ENCODE measurements at regions not wholly inside any gene's neighbourhood (a gene's known extent, or its start where the extent isn't known, plus 50 kb on each side); places are given as distances from the start of the nearest gene placed in this dataset.
A peak's percentile ranks its signal among the peaks of the same experiment; 100 is the strongest.
"Not testable (repeated sequence)": the region's sequence is repeated elsewhere in the genome, so short reads cannot be mapped to it uniquely, and the experiment has no call there.

GRCh38 chr6:167687116-167687725, 139.5 kb upstream of the AFDN start:
- Mint-ChIP-seq H3K36me3 (ENCODE audit: low read depth) (no peaks in the 10 kb centered on the region), H3K27me3 (peaks cover 77% of the 10 kb centered on the region), H3K27ac (no peak overlapping the region), H3K4me3 (no peak overlapping the region), H3K4me1 (ENCODE audit: low read depth) (peaks cover 2% of the 10 kb centered on the region), H3K9me3 (no peaks in the 10 kb centered on the region)
- no peak for DNase-seq

DNA sequence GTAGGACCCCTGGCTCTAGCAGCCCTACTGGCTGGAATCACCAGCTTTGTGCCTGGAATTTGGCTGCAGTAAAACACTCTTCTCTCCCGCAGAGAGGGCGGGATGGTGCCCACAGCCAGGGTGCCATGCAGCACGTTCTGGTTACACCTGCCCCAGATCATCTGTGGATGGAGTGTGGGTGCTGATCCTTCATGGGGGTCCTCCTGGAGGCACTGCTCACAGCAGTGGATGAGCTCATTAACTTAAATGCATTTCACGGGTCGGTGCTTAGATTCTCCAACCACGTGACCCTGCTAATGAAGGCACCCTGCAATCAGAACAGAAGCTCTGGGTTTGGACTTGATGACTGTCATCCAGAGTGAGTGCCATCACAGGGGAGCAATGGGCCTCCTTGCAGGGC, 138.6 kb upstream of the AFDN start:
- H3K9me3 Mint-ChIP-seq, result no peaks in the 10 kb centered on the region
- peaks cover 2% of the 10 kb centered on the region for H3K4me1 Mint-ChIP-seq (ENCODE audit: low read depth)
- H3K36me3 Mint-ChIP-seq (ENCODE audit: low read depth), result no peaks in the 10 kb centered on the region
- DNase-seq, result no peak
- peaks cover 71% of the 10 kb centered on the region for H3K27me3 Mint-ChIP-seq
- H3K27ac Mint-ChIP-seq, result no peak overlapping the region
- no peak overlapping the region for H3K4me3 Mint-ChIP-seq

- Mint-ChIP-seq H3K9me3 (no peaks in the 10 kb centered on the region), H3K27me3 (peaks cover 69% of the 10 kb centered on the region), H3K4me3 (no peak overlapping the region), H3K36me3 (ENCODE audit: low read depth) (no peaks in the 10 kb centered on the region), H3K4me1 (ENCODE audit: low read depth) (peaks cover 2% of the 10 kb centered on the region), H3K27ac (no peak overlapping the region)
- no peak for DNase-seq
These were observed 137.4 kb upstream of the AFDN start for GRCh38 chr6:167689278-167689677.

- H3K4me1 Mint-ChIP-seq (ENCODE audit: low read depth), result peaks cover 2% of the 10 kb centered on the region
- no peak overlapping the region for H3K4me3 Mint-ChIP-seq
- H3K9me3 Mint-ChIP-seq, result no peaks in the 10 kb centered on the region
- DNase-seq, result no peak
- peaks cover 68% of the 10 kb centered on the region for H3K27me3 Mint-ChIP-seq
- no peaks in the 10 kb centered on the region for H3K36me3 Mint-ChIP-seq (ENCODE audit: low read depth)
- H3K27ac Mint-ChIP-seq, result no peak overlapping the region
These were observed 137.0 kb upstream of the AFDN start for GRCh38 chr6:167689751-167690150.

- peaks cover 62% of the 10 kb centered on the region for H3K27me3 Mint-ChIP-seq
- H3K4me1 Mint-ChIP-seq (ENCODE audit: low read depth); H3K9me3 Mint-ChIP-seq; H3K4me3 Mint-ChIP-seq; DNase-seq; H3K36me3 Mint-ChIP-seq (ENCODE audit: low read depth); H3K27ac Mint-ChIP-seq: not testable (repeated sequence)
These were observed 136.4 kb upstream of the AFDN start for GRCh38 chr6:167690167-167690922.

- Mint-ChIP-seq H3K27me3 (peaks cover 59% of the 10 kb centered on the region), H3K36me3 (ENCODE audit: low read depth) (no peaks in the 10 kb centered on the region), H3K9me3 (no peaks in the 10 kb centered on the region), H3K27ac (no peak overlapping the region), H3K4me3 (no peak overlapping the region), H3K4me1 (ENCODE audit: low read depth) (no peaks in the 10 kb centered on the region)
- no peak for DNase-seq
These were observed 135.8 kb upstream of the AFDN start for GRCh38 chr6:167690931-167691330.

- Mint-ChIP-seq H3K9me3 (no peaks in the 10 kb centered on the region), H3K4me1 (ENCODE audit: low read depth) (no peaks in the 10 kb centered on the region), H3K4me3 (no peak overlapping the region), H3K27me3 (peaks cover 57% of the 10 kb centered on the region), H3K36me3 (ENCODE audit: low read depth) (no peaks in the 10 kb centered on the region), H3K27ac (no peak overlapping the region)
- DNase-seq, result no peak
These were observed 135.0 kb upstream of the AFDN start for GRCh38 chr6:167691533-167692312.

- H3K4me1 Mint-ChIP-seq (ENCODE audit: low read depth); H3K36me3 Mint-ChIP-seq (ENCODE audit: low read depth); H3K9me3 Mint-ChIP-seq; H3K4me3 Mint-ChIP-seq; DNase-seq; H3K27ac Mint-ChIP-seq: not testable (repeated sequence)
- H3K27me3 Mint-ChIP-seq, result peaks cover 45% of the 10 kb centered on the region
These were observed 133.2 kb upstream of the AFDN start for GRCh38 chr6:167693478-167693877.

DNA sequence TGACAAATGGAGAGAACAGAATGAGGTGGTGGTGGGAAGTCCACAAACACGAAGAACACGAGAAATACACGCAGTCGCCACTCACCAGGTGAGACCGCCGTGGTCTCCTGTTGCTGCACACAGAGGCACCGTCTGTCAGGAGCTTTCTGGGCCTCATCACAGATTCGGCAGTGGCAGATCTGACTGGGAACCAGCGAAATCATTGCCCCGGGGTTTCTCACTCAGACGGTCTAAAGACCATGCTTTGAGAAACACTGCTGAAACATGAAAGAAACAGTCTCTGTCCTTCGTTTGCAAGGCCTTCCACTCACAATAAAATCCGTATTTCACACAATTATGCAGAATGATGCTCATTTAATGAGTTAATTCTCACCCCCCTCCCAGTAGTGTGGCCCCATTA, 130.9 kb upstream of the AFDN start:
- H3K36me3 Mint-ChIP-seq (ENCODE audit: low read depth), result no peaks in the 10 kb centered on the region
- peaks cover 42% of the 10 kb centered on the region for H3K27me3 Mint-ChIP-seq
- H3K27ac Mint-ChIP-seq, result no peak overlapping the region
- no peaks in the 10 kb centered on the region for H3K9me3 Mint-ChIP-seq
- H3K4me3 Mint-ChIP-seq, result no peak overlapping the region
- H3K4me1 Mint-ChIP-seq (ENCODE audit: low read depth), result peaks cover 19% of the 10 kb centered on the region
- DNase-seq, result no peak

- H3K27me3 Mint-ChIP-seq, result peaks cover 42% of the 10 kb centered on the region
- no peaks in the 10 kb centered on the region for H3K36me3 Mint-ChIP-seq (ENCODE audit: low read depth)
- H3K4me1 Mint-ChIP-seq (ENCODE audit: low read depth), result peaks cover 19% of the 10 kb centered on the region
- no peak for DNase-seq
- no peak overlapping the region for H3K27ac Mint-ChIP-seq
- H3K9me3 Mint-ChIP-seq, result no peaks in the 10 kb centered on the region
- H3K4me3 Mint-ChIP-seq, result no peak overlapping the region
These were observed 130.4 kb upstream of the AFDN start for GRCh38 chr6:167696296-167696695.

- Mint-ChIP-seq H3K9me3 (no peaks in the 10 kb centered on the region), H3K36me3 (ENCODE audit: low read depth) (no peaks in the 10 kb centered on the region), H3K4me3 (no peak overlapping the region), H3K4me1 (ENCODE audit: low read depth) (peaks cover 19% of the 10 kb centered on the region), H3K27ac (no peak overlapping the region), H3K27me3 (peaks cover 37% of the 10 kb centered on the region)
- DNase-seq, result no peak
These were observed 129.4 kb upstream of the AFDN start for GRCh38 chr6:167697316-167697715.

GRCh38 chr6:167698540-167698939, 128.2 kb upstream of the AFDN start:
- H3K4me3 Mint-ChIP-seq, result no peak overlapping the region
- H3K36me3 Mint-ChIP-seq (ENCODE audit: low read depth), result no peaks in the 10 kb centered on the region
- H3K4me1 Mint-ChIP-seq (ENCODE audit: low read depth), result peaks cover 19% of the 10 kb centered on the region
- no peak overlapping the region for H3K27ac Mint-ChIP-seq
- H3K27me3 Mint-ChIP-seq, result peaks cover 41% of the 10 kb centered on the region
- no peaks in the 10 kb centered on the region for H3K9me3 Mint-ChIP-seq
- DNase-seq, result no peak

GRCh38 chr6:167699141-167699931, 127.4 kb upstream of the AFDN start:
- peaks cover 37% of the 10 kb centered on the region for H3K27me3 Mint-ChIP-seq
- H3K9me3 Mint-ChIP-seq, result no peaks in the 10 kb centered on the region
- DNase-seq, result peak; percentile 73
- peak overlapping the region; percentile 35 for H3K4me3 Mint-ChIP-seq
- H3K4me1 Mint-ChIP-seq (ENCODE audit: low read depth), result peaks cover 19% of the 10 kb centered on the region
- peak overlapping the region; percentile 75 for H3K27ac Mint-ChIP-seq
- H3K36me3 Mint-ChIP-seq (ENCODE audit: low read depth), result no peaks in the 10 kb centered on the region

DNA sequence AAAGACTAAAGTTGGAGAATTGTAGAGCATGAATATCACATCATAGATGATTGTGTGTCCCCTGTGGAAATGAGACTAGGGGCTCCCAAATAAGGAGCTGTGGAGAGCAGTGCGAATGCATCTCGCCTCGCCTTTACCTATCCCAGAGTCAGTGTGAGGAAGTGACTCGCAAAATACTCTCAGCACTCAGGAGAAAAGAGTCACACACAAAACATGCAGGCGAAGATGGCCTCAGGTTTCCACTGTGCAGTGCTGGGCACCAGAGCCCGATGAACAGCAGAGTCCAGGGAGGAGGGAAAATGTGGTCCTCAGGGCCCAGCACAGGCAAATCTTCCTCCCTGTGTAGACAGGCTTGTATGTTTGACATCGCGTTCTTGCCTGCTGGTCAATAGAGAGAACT, 126.5 kb upstream of the AFDN start:
- peaks cover 43% of the 10 kb centered on the region for H3K27me3 Mint-ChIP-seq
- no peaks in the 10 kb centered on the region for H3K9me3 Mint-ChIP-seq
- H3K27ac Mint-ChIP-seq, result peak overlapping the region; percentile 20
- no peak for DNase-seq
- no peak overlapping the region for H3K4me3 Mint-ChIP-seq
- peaks cover 23% of the 10 kb centered on the region for H3K4me1 Mint-ChIP-seq (ENCODE audit: low read depth)
- no peaks in the 10 kb centered on the region for H3K36me3 Mint-ChIP-seq (ENCODE audit: low read depth)
